Non-pigmented ciliary epithelial cell (primary cell): ENCODE measurements at regions not wholly inside any gene's neighbourhood (a gene's known extent, or its start where the extent isn't known, plus 50 kb on each side); places are given as distances from the start of the nearest gene placed in this dataset.

Source experiments
- DNase-seq: peaks from one replicate; pipeline ENCODE4 v3.0.0-alpha.2; 2010; ENCODE audit warnings: low read depth

DNA sequence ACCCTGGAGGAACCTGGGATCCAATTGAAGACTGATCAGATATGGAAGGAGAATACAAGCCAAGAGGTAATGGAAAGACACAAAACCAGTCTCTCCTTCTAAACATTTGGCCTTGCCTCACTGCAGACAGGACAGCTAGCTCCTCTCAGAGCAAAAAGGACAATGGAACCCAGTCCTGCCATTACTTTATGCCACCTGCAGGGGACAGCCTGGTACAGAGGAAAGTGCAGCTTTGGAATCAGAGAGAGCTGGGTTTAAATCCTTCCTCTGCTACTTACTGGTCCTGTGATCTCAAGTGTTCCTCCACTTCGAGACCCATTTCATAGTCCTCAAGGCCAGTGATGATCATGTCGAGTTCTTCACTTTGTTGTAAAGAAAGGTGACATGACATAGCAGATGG is 159.4 kb upstream of the SMAD3 start:
- DNase-seq = no peak

DNA sequence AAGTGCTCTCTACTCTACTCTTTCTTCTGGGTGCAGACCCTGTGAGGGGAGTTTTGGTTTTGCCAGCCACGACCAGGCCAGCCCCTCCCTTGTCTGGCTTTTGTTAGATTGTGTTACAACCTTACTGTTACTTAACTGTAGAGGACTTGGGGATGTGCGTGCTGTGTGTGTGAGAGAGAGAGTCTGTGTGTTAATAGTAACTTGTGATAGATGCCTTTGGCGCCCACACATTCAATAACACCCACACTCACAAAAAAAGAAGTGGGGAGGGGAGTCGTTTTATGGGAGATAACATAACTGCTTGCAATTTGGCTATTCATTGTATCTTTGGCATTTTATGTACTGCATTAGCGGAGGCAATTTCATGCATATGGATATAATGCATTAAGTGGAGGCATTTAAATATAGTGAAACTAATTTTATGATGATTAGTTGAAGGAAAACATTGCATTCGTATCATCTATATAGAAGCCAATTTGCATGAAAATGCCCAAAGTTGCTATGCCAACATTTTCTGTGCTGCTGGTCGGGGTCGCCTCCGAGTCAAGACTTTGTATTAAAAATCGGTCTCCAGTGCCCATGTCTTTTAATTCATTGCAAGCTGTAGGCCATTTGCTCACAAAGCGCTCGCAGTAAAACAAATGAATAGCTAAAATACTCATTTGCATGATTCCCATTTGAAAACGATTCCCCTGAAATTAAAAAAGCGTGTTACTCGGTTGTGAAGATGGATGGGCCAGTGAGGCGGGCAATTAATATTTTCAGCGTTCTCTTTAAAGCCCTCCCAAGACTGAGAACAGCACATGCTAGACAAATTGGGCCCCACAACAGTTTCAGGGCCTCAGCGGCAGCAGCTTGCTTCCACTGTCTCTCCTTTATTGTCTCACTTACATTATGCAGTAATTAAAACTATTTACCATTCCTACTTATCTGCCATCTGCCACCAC is 158.5 kb upstream of the SMAD3 start:
- no peak for DNase-seq

DNA sequence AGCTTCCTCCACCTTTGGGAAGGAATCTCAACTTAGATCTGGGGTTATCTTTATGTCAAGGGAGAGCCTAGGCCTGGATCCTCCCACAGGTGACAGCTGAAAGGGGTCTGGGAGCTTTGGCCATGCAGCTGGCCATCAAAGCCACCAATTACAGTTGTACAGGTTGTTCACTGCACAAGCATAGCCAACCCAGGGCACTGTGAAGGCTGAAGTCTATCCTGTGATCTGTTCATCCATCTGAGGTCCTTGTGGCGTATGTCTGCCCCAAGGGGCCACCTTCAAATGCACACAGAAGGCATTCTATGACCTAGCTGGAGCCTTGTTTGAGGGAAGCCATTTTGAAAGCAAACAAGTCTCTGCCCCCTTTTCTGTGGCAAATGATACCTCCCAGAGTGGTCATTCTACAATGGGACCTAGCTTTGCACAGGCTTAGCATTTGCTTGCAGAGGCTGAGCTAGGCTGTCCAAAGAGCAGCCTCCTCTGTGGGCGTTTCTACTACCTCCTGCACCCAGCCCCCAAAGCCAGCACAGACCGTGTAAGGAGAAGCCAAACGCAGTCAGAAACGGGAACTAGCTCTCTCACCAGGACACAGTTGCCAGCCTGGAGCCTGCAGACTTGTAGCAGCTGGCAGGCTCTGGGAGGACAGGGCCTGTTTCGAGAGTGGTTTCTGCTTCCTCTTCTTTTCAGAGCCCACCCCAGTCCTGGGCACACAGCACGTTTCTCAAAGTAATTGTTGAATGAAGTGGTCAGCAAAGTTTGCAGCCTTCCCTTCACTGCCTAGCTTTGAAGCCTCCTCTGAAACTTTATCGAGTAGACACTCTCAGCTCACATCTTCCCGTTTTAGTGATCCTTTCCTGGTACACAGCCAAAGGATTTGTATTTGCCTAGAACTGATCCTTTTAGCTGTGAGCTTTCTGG is 157.3 kb upstream of the SMAD3 start:
- no peak for DNase-seq

DNA sequence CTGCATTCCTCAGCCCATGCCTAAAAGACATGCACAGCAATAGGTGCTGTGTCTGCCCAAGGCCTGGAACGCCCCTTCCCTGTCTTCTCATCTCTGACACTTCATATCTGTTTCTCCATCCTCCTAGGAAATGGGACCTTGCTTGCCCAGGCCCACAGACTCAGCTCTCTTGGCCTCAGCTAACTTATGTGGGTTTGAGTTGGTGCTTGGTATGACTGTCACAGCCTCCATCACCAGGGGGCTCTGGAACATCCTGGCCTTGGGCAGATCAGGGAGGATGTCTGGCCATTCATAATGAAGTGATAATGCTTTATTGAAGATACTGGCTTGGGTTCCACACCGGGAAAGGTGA is 156.7 kb upstream of the SMAD3 start:
- no peak for DNase-seq

DNA sequence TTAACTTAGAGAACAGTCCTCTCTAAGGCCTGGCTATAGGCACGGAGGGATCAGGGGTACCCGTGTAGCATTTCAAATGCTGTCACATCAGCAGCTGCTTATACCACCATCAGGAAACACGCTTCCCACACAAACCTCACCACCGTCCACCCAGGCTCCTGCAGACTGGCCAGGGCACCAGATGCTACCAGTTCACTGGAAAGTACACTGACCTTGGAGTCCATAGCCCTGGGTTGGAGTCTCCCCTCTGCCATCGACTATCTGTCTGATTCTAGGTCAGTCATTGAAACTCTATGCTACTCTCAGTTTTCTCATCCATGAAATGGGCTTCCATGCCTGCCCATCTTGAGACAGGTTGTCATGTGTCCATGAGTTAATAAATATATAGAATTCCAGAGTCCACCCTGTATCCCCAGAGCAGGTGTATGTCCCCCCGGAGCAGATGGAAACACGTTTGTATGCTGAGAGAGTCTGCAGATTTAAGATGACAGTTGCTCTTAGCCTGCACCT is 156.0 kb upstream of the SMAD3 start:
- DNase-seq = no peak

DNA sequence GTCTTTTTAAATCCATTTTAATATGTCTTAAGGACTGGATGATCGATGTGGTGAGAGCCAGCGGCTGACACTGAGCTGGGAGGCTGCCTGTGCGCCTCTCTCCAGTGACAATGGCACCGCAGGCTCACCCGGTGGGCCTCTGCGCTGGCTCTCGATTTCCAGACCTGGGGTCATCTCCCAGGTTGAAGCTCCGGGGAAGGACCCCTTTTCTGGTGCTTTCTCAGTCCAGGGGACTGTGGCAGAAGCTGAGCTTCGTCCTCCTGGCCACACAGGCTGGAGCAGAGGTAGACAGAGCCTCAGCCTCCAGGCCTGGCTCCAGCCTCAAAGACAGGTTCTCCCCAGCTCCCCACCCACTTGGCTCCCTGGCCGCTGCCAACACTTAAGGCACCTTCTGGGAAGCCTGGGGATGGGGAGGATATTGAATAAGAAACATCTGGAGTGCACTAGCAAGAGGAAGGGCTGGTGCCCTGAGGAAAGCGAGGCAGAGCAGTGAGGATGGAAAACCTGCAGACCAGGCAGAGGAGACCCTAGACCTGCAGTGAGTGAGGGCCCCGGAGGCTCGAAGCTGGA is 154.2 kb upstream of the SMAD3 start:
- no peak for DNase-seq

DNA sequence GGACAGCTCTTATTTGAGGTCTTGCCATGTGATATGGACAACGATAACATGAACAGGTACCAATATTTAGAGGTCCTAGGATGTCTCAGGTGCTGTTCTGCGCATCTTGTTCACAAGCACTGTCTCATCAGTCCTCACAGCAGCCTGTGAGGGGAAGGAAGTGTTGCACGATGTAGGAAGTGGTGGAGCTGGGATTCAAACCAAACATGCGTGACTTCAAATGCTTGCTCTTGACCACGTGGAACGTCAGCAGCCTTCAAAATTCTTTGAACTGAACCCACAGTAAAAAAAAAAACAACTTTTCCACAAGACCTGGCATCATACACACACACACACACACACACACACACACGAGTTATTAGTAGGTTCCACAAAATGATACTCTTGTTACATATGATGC is 153.4 kb upstream of the SMAD3 start:
- DNase-seq = no peak

DNA sequence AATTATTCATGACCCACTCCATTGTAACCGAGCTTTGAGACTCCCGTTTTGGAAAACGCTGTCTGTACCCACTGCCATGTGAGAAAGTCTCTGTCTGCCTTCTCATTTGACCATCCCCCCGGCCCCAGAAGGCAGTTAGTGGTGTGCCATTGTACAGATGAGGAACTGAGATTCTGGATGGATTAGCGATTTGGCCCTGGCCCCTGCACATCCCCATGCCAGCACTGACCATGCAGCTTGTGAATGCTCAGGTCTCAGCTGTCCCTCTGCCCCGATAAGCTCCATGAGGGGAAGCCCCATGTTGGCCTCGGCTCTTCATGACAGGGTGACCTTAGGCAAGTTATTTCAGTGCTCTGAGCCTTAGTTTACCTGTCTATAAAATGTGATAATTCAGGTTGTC is 153.0 kb upstream of the SMAD3 start:
- DNase-seq = no peak

DNA sequence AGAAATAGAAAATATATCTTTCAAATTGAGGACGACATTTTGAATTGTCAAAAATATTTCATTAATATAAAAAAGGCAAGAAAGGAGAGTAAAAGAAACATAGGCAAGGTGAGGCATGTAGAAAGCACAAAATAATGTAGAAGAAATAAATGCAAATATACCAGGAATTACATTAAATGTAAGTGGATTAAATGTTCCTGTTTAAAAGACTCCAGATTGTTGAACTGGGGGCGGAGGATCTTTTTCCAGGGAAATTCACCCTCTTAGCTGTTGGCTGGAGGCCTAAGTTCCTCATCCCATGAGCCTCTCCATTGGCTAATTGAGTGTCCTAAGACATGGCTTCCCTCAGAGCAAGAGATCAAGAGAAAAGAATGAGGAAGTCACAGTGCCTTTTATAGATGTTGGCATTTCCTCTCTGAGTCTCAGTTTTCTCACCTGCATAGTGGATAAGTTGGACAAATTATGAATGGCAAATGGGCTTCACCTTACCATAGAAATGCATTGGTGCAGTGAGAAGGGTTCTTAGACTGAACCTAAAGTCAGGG is 147.4 kb upstream of the SMAD3 start:
- no peak for DNase-seq

DNA sequence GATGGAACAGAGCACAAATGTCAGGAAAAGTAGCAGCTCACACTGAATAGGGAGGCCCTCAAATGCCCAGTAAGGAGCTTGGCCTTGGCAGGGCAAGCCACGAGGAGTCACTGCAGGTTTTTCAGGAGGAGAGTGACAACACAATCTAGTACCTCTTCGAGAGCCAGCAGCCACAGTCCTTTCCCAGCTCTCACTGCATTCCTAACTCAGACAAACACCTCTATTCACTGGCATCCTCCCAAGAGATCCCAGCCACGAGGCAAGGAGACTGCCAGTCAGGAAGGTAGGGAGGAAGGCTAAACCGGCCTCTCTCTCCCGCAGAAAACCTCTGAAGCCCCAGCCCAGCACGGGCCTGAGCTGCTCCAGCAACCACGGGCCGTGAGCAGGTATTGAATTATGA is 146.0 kb upstream of the SMAD3 start:
- DNase-seq = no peak

DNA sequence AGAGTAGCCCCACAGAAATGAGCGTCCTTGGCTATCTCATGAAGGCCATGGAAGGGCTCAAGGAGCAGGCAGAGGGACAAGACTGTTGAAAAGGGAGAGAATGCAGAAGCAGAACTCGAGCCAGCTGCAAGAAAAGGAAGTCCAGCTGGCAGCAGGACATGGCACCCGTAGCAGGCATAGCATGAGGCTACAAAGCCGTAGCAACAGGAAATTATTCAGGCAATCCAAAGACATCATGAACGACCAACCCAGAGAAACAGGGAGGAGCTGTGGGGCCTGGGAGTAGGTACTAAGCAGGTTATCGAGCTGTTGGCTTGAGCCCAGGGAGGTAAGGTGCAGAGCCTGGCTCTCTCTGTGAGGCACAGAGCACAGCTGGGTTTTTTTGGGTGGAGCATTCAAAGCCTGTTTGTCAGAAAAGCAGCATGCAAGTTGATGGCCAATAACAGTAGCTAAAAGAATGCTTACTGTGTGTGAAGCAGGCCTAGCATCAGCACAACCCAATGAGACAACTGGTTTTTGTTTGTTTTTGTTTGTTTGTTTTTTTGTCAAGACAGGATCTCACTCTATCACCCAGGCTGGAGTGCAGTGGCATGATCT is 144.0 kb upstream of the SMAD3 start:
- DNase-seq = no peak

DNA sequence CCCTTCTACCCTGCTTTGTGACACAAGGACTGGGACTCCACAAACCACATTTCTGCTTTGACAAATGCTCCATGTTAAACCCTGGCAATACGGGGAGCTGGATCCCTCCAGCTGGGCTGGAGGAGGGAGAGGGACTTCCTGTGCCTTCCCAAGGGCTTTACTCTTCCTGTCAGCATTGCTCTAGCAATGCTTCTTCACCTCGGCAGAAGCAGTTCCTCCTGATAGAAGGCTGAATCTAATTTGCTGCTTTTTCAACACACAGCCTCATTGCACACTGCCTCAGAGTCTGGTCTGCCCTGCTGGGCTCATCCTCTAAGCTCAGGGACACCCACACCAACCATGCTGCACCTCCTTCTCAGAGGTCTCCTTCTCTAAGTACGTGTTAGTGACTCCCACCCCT is 142.8 kb upstream of the SMAD3 start:
- DNase-seq = no peak

DNA sequence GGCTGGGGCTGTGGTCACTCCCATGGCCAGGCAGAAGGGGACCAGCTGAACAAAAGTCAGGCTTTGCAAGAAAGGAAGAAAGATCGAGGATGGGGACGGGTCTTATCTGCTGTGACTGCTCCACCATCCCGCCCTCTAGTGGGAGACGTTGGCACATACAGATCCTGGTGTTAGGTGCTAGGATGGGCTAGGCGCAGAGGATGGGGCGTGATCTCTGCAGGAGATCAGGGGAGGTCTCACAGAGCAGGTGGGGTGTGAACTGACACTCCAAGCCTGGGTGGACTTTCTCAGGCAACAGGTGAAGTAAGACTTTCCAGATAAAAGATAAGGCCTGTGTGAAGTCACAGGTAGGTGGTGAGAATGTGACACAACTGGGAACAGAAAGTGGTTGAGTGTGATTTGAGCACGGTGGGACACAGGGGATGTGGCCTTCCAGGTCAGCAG is 141.9 kb upstream of the SMAD3 start:
- DNase-seq = no peak

DNA sequence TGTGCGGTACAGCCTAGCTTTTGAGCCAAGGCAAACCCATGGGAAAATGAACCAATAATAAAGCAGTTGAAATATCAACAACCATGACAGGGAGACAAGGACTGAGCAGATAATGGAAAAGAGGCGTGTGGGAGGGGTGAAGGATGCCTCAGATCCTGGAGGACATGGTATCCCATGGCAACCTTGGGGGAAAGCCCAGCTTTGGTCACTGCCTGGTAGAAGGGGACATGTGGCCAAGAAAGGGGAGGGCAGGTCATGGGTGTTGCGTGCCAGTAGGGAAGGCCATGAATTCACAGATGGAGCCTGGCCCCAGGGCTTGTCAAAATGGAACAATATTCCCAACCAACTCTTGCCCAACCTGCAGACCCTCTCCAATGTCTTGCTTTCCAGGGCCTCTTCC is 140.5 kb upstream of the SMAD3 start:
- no peak for DNase-seq

DNA sequence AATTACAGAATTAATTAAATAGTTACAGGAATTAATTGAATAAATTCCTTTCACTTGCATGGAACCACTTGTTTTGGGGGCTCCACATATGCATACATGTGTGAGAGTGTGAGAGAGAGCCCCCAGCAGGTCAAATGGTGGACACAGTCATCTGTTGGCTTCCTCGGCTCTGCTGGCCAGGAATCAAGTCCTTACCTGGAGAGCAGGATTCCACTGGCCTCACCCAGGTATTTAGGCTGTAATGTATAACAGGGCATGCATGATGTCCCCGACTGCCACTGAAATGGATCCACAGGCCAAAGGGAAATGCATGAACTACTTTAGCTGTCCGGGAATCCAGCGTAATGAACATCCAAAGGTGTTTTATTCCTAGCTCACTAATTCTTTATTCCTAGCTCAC is 139.7 kb upstream of the SMAD3 start:
- DNase-seq = no peak

DNA sequence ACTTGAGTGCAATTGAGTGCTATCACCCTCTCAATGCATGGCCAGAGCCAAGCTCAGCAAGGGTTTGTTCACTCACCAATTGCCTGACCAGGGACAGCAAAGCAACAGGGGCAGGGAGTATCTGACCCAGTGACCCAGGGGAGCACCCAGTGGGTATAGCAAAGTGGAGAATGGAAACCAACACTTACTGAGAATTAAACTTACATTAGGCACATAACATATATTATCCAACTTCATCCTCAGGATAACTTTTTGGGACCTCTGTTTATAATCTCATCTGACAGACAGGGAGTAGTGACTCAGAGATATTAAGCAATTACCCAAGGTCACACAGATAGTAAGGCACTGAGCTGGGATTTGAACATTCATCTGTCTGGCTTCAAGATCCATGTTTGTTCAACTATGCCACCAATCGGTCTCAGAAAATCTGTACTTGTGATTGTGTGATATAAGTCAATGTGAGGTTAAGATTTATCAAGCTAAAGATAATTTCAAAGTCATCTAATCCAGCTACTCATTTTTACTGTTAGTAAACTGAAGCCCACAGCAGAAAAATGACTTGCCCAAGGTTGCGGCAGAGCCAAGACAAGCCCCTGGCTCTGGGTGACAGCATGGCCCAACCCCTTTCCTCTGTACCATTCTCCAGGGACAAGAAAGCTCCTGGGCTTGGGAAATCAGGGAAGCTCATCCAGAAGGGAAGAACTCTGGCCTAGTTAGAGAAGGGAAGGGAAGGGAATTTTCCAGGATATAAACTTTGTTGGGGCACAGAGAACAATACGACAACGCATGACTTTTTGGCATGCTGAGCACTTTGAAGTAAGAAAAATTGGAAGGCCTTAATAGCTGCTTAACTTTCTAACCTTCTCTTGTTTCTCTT is 138.0 kb upstream of the SMAD3 start:
- DNase-seq = no peak

DNA sequence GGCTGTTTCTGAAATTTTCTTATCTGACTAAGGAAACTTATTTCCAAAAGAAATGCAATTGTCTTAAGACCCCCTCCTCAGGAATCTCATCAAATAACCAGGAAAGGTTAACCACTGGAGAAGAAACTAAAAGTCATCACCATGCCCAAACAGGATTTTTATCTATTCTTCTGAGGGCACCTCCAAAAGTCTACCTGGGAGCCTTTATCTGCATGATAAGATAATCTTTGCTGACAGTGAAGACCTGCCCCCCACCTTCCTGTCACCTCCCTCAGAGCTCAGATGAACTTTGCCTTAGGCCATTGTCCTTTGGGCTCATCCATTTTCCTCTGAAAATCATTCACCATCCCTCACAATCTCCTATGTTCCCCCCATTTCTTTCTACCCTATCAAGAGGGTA is 137.3 kb upstream of the SMAD3 start:
- DNase-seq = no peak

DNA sequence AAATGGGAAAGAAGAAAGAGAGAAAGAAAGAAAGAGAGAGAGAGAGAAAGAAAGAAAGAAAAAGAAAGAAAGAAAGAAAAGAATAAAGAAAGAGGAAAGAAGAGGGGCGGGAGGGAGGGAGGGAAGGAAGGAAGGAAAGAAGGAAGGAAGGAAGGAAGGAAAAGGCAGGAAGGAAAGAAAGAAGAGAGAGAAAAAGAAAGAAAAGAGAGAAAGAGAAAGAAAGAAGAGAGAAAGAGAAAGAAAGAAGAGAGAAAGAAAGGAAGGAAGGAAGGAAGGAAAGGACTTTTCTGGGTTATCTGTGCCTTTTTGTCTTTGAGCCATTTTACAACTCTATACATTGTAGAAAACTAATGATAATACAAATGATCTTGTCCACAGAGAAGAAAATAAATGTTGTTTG is 136.6 kb upstream of the SMAD3 start:
- no peak for DNase-seq

DNA sequence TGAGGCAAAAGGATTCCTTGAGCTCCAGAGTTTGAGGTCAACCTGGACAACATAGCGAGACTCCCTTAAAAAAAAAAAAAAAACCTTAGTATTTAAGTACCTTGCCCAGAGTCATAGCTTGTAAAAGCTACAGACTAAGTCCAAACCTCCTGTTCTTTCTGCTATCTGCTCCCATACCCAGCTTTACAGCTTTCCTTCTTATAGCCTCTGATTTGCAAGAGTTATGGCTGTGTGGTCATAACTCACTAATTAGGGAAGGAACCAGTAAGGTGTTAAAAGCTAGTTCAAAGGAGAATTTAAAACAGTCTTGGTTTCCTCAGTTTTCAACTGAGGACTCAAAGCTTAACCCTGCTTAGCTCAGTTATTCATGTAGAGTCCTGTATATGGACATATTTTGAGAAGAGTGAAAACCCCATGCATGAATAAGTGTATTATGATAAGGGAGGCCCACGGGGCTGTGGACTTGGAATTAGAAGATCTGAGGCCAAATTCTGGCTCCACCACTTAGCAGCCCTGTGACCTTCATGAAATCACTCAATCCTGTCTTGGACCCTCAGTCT is 135.5 kb upstream of the SMAD3 start:
- DNase-seq = no peak
